DND-41 (cell line): ENCODE measurements at regions not wholly inside any gene's neighbourhood (a gene's known extent, or its start where the extent isn't known, plus 50 kb on each side); places are given as distances from the start of the nearest gene placed in this dataset.

ENCODE experiments used
- CTCF ChIP-seq: IDR thresholded peaks from 2 replicates; pipeline ENCODE4 v1.5.1; 2012; ENCODE audit warnings: borderline replicate concordance, low read length, moderate library complexity, mild to moderate bottlenecking; ENCODE audit not compliant: poor library complexity, severe bottlenecking; ENCODE audit errors: extremely low read depth
- EZH2 ChIP-seq: IDR thresholded peaks from 3 replicates; pipeline ENCODE4 v1.6.1; 2012; ENCODE audit warnings: borderline replicate concordance, low read depth, mild to moderate bottlenecking, moderate library complexity, low read length, inconsistent platforms; ENCODE audit not compliant: severe bottlenecking

- no peak for TF ChIP-seq CTCF
- TF ChIP-seq EZH2 = no peak
Measured at GRCh38 chr7:46613116-46613515, 692.0 kb upstream of the IGFBP3 start.
